HG02885 (cell line): ENCODE measurements at regions not wholly inside any gene's neighbourhood (a gene's known extent, or its start where the extent isn't known, plus 50 kb on each side); places are given as distances from the start of the nearest gene placed in this dataset.
A peak's percentile ranks its signal among the peaks of the same experiment; 100 is the strongest.

Experiments used
- ATAC-seq: cut with Tn5 transposase; IDR thresholded peaks from one replicate; pipeline ENCODE4 v1.9.1; 2021; ENCODE audit warnings: mild to moderate bottlenecking; ENCODE audit not compliant: unreplicated experiment, poor library complexity

GRCh38 chr20:21653628-21654027, 51.8 kb upstream of the PAX1 start:
- ATAC-seq: no peak

- ATAC-seq: no peak
Observed at GRCh38 chr20:21643417-21643816, 62.0 kb upstream of the PAX1 start.

- ATAC-seq: no peak
Observed at GRCh38 chr20:21640556-21640955, 64.9 kb upstream of the PAX1 start.

- ATAC-seq: no peak
Observed at GRCh38 chr20:21633829-21634228, 71.6 kb upstream of the PAX1 start.

GRCh38 chr20:21632735-21633053, 72.8 kb upstream of the PAX1 start:
- ATAC-seq: no peak

- ATAC-seq: no peak
Observed at GRCh38 chr20:21632031-21632734, 73.3 kb upstream of the PAX1 start.

- ATAC-seq: no peak
Observed at GRCh38 chr20:21628800-21629199, 76.7 kb upstream of the PAX1 start.

GRCh38 chr20:21623781-21624094, 81.7 kb upstream of the PAX1 start:
- ATAC-seq: no peak

- ATAC-seq: no peak
Observed at GRCh38 chr20:21623074-21623780, 82.2 kb upstream of the PAX1 start.

GRCh38 chr20:21622097-21622857, 83.2 kb upstream of the PAX1 start:
- ATAC-seq: no peak

- ATAC-seq: no peak
Observed at GRCh38 chr20:21618759-21619416, 86.6 kb upstream of the PAX1 start.

- peak; percentile 85 for ATAC-seq
Observed at GRCh38 chr20:21615617-21616080, 89.8 kb upstream of the PAX1 start.

- ATAC-seq: no peak
Observed at GRCh38 chr20:21614980-21615379, 90.5 kb upstream of the PAX1 start.

GRCh38 chr20:21613512-21613911, 92.0 kb upstream of the PAX1 start:
- ATAC-seq: no peak

- ATAC-seq: no peak
Observed at GRCh38 chr20:21609981-21610380, 95.5 kb upstream of the PAX1 start.

GRCh38 chr20:21609221-21609620, 95.4 kb upstream of the NKX2-2 start:
- ATAC-seq: no peak

- ATAC-seq: no peak
Observed at GRCh38 chr20:21608777-21609176, 94.9 kb upstream of the NKX2-2 start.

GRCh38 chr20:21607971-21608725, 94.3 kb upstream of the NKX2-2 start:
- no peak for ATAC-seq

GRCh38 chr20:21601799-21602198, 87.9 kb upstream of the NKX2-2 start:
- ATAC-seq: no peak

- ATAC-seq: no peak
Observed at GRCh38 chr20:21586682-21587081, 72.8 kb upstream of the NKX2-2 start.
